Activated CD4-positive, alpha-beta T cell treated with anti-CD3 and anti-CD28 coated beads for 1 hour (primary cell): ENCODE measurements at regions not wholly inside any gene's neighbourhood (a gene's known extent, or its start where the extent isn't known, plus 50 kb on each side); places are given as distances from the start of the nearest gene placed in this dataset.
"Not testable (repeated sequence)": the region's sequence is repeated elsewhere in the genome, so short reads cannot be mapped to it uniquely, and the experiment has no call there.

Source experiments
- DNase-seq: peaks from one replicate; pipeline ENCODE4 v3.0.0-alpha.2; 2020

GRCh38 chr6:43898358-43899131 lies 128.5 kb downstream of the VEGFA start:
- DNase-seq, result no peak

DNA sequence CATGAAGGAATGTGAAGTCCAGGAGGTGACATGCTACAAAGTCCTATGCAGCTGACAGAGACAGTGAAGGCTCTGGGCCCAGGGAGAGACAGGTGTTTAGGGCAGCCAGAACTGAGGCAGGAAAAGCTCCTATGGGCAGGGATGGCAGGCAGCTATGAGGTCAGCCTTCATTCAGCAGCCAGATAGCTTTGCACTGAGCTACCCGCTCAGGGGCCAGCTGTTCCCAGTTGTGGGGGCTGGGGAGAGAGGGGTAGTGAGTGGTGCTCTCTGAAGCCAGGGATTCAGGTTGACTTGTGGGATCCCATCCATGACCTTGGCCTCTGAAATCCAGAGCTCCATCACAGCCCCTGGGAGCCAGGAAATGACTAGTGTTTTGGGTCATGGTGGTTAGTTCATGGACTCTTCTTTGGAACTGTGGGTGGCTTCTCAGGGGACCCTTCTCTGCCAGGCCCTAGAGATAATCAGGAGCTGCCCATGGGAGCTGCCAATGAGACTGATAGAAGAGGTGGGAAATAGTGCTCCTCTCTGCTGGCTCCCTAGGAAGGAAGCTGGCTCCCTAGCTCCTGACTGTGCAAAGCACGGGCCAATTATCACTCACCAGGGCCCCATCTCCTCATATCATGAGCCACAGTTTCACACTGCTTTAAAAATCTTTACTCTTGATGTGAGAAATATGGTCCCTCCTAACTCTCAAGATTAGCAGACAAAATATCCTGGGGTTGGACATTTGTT lies 127.7 kb downstream of the VEGFA start:
- no peak for DNase-seq

- DNase-seq, result no peak
Observed at GRCh38 chr6:43896329-43897255, 126.6 kb downstream of the VEGFA start.

GRCh38 chr6:43895656-43896328 lies 125.8 kb downstream of the VEGFA start:
- DNase-seq, result no peak

- no peak for DNase-seq
Observed at GRCh38 chr6:43893073-43893472, 123.1 kb downstream of the VEGFA start.

DNA sequence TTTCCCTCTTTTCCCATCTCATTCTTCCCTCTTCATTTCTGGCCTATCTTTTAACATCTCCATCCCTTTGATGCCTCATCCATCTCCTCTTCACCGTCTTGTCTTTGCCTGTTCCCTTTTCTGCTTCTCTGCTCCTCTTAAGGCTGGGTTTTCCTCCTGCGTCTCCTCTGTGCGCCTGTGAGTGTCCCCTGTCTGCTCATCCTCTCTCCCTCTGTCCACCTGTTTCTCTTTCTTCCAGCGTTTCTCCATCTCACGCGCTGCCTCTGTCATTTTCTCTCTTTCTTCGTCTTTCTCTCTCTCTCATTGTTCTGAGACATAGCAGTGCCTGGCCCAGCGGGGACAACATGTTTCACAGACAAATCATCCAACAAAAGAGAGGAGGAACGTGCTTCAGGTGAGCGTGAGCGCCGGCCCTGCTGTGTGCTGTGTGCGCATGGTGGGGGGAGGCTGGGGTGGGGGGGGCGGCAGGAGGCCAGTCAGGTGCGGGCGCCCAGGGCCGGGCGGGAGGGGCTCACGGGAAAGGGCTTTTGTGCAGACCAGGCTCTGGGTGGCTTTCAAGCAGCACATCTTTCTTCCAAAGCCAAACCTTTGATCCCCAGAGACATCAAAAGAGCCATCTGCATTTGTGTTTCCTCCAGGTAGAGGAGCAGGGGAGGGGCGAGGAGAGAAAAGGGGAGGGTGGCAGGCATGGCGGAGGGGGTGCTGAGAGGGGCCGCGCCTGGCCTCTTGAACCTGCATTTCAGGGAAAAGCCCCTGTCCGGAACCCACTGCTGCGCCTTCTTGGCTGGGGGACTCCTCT lies 121.3 kb downstream of the VEGFA start:
- no peak for DNase-seq

GRCh38 chr6:43890197-43891062 lies 120.4 kb downstream of the VEGFA start:
- no peak for DNase-seq

DNA sequence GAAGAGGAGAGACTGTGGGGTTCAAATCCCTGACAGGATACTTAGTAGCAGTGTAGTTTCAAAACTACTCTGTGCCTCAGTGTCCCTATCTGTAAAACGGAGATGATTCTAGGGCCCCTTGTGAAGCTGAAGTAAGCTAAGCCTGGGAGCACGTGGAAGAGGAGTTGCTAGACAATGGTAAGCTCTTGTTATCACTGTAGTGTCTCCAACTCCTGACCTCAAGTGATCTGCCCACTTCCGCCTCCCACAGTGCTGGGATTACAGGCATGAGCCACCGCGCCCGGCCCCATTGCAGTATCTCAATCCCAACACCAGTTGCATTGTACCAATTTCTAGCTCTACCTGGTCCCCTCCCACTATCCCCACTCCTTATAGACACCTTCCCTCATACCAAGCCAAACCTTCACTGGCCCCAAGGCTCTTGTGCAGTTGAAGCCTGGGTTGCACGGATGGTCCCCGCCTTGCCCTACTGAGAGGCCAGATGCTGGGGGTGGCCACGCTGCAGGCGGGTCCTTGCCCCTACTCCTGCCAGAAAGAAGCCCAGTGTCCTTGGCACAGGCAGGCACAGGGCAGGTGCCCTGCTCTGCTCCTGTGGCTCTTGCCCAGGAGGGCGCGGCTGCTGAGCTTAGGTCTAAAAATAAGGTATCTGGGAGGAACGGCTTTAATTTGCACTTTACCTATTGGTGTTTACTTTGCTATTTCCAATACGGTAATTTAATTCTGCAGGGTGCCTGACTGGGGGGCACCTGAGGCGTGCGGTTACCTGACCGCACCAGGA lies 118.1 kb downstream of the VEGFA start:
- no peak for DNase-seq

- DNase-seq, result no peak
Observed at GRCh38 chr6:43887340-43887858, 117.4 kb downstream of the VEGFA start.

GRCh38 chr6:43886717-43887339 lies 116.8 kb downstream of the VEGFA start:
- DNase-seq, result no peak

DNA sequence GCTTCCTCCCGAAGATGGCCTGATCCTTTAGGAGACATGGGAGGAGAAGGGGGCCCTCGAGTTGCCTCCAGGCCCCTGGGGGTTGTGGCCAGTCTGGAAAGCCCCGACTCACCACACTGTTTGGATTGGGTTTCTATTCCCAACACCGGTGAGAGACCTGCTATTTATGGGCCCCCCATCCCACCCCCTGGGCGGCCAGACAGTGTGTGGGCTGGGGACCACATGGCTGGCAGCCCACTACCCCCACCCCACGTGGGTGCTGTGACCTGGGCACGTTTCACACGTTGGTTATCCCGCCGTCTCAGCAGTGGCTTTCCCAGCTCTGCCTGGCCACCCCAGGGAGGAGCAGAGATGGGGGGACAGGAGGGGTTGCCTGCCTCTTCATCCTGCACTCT lies 116.1 kb downstream of the VEGFA start:
- DNase-seq, result no peak

DNA sequence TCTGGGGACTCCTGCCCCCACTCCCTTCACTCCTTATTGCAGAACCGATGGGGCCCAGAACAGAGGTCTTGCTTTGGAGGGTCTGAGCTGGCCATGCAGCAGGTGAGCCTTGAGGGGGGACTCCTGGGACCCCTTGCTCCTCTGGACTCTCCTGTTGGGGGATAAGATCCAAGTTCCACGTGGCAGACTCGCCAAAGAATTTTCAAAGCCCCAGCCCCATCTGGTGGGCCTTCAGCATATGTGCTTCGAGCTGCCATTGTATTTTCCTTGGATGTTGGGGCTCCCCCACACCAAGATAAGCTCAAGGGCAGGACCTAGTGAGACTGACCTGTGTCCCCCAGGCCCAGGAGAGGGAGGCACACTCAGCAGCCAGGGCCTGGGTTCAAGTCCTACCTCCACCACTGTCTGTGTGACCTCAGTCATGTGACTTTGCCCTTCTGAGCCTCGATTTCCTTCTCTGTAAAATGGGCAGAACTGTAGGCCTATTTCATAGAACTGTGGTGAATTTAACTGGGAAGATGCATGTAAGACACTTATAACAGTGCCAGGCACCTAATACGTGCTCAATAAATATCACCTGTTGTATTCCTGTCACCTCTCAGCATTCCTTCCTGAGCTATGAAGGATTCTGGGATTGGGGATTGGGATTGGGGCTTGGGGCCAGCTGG lies 115.5 kb downstream of the VEGFA start:
- no peak for DNase-seq

DNA sequence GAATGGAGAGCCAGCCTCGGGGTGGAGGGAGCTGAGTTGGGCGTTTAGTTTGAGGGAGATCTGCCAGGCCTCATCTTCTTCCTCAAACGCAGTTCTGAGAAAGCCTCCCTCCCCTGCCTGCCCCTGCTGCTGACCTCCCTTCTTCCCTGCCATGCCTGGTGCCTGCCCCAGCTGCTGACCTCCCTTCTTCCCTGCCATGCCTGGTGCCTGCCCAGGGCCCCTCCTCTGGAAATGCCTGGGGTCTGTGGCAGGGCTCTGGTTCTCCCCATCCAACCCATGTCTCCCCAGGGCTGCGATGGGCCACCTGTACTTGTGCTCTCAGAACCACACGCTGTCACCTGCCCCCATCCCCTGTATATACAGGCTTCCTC lies 114.6 kb downstream of the VEGFA start:
- no peak for DNase-seq

DNA sequence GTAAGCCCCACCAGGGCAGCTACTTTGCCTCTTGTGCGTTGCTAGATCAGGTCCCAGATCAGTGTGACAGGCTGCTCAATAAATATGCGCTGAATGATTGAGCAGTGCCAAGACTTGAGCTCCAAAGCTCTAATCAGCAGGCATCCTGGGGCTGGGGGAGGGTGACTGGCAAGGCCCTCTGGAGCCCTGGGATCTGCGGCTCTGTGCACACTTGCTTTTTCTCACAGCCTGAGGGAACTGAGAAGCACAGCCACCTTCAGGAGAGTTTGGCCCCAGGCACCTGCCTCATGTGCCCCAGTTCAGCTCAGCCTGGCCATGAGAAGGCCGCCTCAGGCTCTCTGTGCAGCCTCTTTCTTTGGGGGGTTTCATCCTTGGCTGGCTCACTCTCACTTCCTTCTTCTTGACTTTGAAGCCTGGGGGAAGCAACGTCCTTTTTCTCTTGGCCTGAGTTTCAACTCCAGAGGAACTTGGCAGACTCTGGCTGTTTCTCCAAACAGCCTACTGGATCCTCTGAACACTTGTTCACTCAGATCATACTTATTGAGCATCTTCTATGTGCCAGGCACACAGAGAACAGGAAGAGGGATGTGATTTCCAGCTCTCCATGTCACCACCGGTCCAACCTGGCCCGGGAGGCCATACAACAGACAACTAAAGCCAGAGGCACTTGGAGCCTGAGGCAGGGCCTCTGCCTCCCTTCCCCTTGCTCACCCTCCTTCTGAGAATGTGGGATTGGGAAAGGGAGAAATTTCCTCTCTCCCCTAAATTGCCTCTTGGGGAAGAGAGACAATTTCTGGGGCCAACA lies 114.0 kb downstream of the VEGFA start:
- no peak for DNase-seq

GRCh38 chr6:43882690-43883448 lies 112.9 kb downstream of the VEGFA start:
- DNase-seq, result not testable (repeated sequence)

- no peak for DNase-seq
Observed at GRCh38 chr6:43880236-43881137, 110.5 kb downstream of the VEGFA start.
